ENCODE measurements at regions not wholly inside any gene's neighbourhood (a gene's known extent, or its start where the extent isn't known, plus 50 kb on each side); places are given as distances from the start of the nearest gene placed in this dataset.

GRCh38 chr3:78275420-78275852 lies 1235.5 kb downstream of the ROBO2 start:
- dilution Hi-C loops (cut with MboI; ENCODE audit: extremely low pct_ligation_motif_present, low sequenced_read_pairs) = no loop called here
- no peak overlapping the region for H3K9ac ChIP-seq (replicated peaks; ENCODE audit: extremely low read depth, insufficient read depth, low read length)
- BruUV-seq (replicated peaks) = no TSS peak
- no peak overlapping the region for H2AFZ ChIP-seq (ENCODE audit: low read depth, low read length)
- no peaks in the 10 kb centered on the region for H3K79me2 ChIP-seq (ENCODE audit: control insufficient read depth, insufficient read depth, low read length)
- no peak overlapping the region for H3K27ac ChIP-seq (ENCODE audit: insufficient read depth, low read depth, low read length)
- DNase-seq (ENCODE audit: low read depth, low spot score) = no peak
- H3K36me3 ChIP-seq (ENCODE audit: control insufficient read depth in 2 of 2, extremely low read depth in 1 of 2, insufficient read depth in 2 of 2, low read length in 2 of 2) = no peaks in the 10 kb centered on the region
- H3K27me3 ChIP-seq (ENCODE audit: control insufficient read depth in 2 of 2, insufficient read depth in 2 of 2, low read length in 2 of 2) = no peaks in the 10 kb centered on the region
- no peaks in the 10 kb centered on the region for H3K9me1 ChIP-seq (replicated peaks; ENCODE audit: control insufficient read depth, extremely low read depth, insufficient read depth, low read length)
- ChIA-PET CTCF (interaction anchor here (1.0 kb wide), 1 partner anchor 9 kb away, joined by 4 read pairs; no protein-coding TSS in a partner anchor), POLR2A (no interaction called here)
- H3K4me2 ChIP-seq (ENCODE audit: insufficient read depth, low read length) = no peak overlapping the region
- H3K4me1 ChIP-seq (ENCODE audit: control insufficient read depth, extremely low read depth, insufficient read depth, low read length) = no peaks in the 10 kb centered on the region
- H3K4me3 ChIP-seq (replicated peaks in 1 of 3; ENCODE audit: insufficient read depth in 1 of 3, low read depth in 1 of 3, low read length in 3 of 3) = no peak overlapping the region
- H4K20me1 ChIP-seq (replicated peaks; ENCODE audit: control insufficient read depth, extremely low read depth, insufficient read depth, low read length) = no peaks in the 10 kb centered on the region
- FAIRE-seq = no peak
- TF ChIP-seq FOS (IDR thresholded peaks at IDR 0.05; ENCODE audit: borderline replicate concordance, insufficient read depth, low read length) = no peak
- no peak for TF ChIP-seq GATA2 (IDR thresholded peaks at IDR 0.05; ENCODE audit: insufficient read depth, insufficient read length, low read depth, low read length)
- TF ChIP-seq MAX (IDR thresholded peaks at IDR 0.05; ENCODE audit: insufficient read depth, insufficient read length) = no peak
- no peak for TF ChIP-seq JUN (IDR thresholded peaks at IDR 0.05; ENCODE audit: borderline replicate concordance, insufficient read depth, insufficient read length, low read depth)
- no peak for TF ChIP-seq POLR2AphosphoS5 (IDR thresholded peaks at IDR 0.05; ENCODE audit: insufficient read depth, low read depth, low read length)
- TF ChIP-seq EZH2 (IDR thresholded peaks at IDR 0.05; ENCODE audit: borderline replicate concordance, low read depth, low read length, severe bottlenecking) = no peak
- no peak for TF ChIP-seq POLR2A (IDR thresholded peaks at IDR 0.05; ENCODE audit: low read depth, low read length)
- TF ChIP-seq, protein P1, sequence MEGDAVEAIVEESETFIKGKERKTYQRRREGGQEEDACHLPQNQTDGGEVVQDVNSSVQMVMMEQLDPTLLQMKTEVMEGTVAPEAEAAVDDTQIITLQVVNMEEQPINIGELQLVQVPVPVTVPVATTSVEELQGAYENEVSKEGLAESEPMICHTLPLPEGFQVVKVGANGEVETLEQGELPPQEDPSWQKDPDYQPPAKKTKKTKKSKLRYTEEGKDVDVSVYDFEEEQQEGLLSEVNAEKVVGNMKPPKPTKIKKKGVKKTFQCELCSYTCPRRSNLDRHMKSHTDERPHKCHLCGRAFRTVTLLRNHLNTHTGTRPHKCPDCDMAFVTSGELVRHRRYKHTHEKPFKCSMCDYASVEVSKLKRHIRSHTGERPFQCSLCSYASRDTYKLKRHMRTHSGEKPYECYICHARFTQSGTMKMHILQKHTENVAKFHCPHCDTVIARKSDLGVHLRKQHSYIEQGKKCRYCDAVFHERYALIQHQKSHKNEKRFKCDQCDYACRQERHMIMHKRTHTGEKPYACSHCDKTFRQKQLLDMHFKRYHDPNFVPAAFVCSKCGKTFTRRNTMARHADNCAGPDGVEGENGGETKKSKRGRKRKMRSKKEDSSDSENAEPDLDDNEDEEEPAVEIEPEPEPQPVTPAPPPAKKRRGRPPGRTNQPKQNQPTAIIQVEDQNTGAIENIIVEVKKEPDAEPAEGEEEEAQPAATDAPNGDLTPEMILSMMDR (IDR thresholded peaks at IDR 0.05; ENCODE audit: extremely low read depth in 1 of 2, insufficient read depth in 1 of 2, low read depth in 1 of 2, low read length in 2 of 2) = no peak
- no peak for TF ChIP-seq MYC (IDR thresholded peaks at IDR 0.05; ENCODE audit: low read depth, low read length)
- no peaks in the 10 kb centered on the region for H3K9me3 ChIP-seq (replicated peaks; ENCODE audit: control insufficient read depth, insufficient read depth, low read length)
- intact Hi-C loops (cut with micrococcal nuclease) = loop anchor here (5.0 kb wide), 1 partner anchor 372 kb away; no protein-coding TSS in a partner anchor

All from endothelial cell of umbilical vein (primary cell).